Breast epithelium (tissue), 3 donors: ENCODE measurements at regions not wholly inside any gene's neighbourhood (a gene's known extent, or its start where the extent isn't known, plus 50 kb on each side); places are given as distances from the start of the nearest gene placed in this dataset.

Source experiments
- CTCF ChIP-seq, 3 donors: fragments of 450-650 bp; IDR thresholded peaks; one replicate each; pipeline ENCODE4 v1.5.1; 2016 to 2017; ENCODE audit warnings: antibody characterized with exemption in 3 of 3, mild to moderate bottlenecking in 3 of 3, moderate library complexity in 3 of 3
- POLR2A ChIP-seq: fragments of 450-650 bp; IDR thresholded peaks from one replicate; pipeline ENCODE4 v1.6.1; 2016; ENCODE audit warnings: antibody characterized with exemption, mild to moderate bottlenecking, moderate library complexity

- TF ChIP-seq POLR2A, result no peak
- TF ChIP-seq CTCF (IDR thresholded peaks at IDR 0.05), result no peak
These were observed 217.4 kb upstream of the EYS start for GRCh38 chr6:65924411-65924810.
